Osteoblast (primary cell): ENCODE measurements at regions not wholly inside any gene's neighbourhood (a gene's known extent, or its start where the extent isn't known, plus 50 kb on each side); places are given as distances from the start of the nearest gene placed in this dataset.

ENCODE experiments used
- DNase-seq: peaks from one replicate; pipeline ENCODE4 v3.0.0; 2011; ENCODE audit warnings: low spot score, mixed read lengths; ENCODE audit not compliant: insufficient read length; ENCODE audit errors: missing footprints
- H2AFZ ChIP-seq: 2 replicates; pipeline ENCODE4 v1.6.0; 2011; ENCODE audit warnings: mild to moderate bottlenecking, low read length
- H3K27ac ChIP-seq: 2 replicates; pipeline ENCODE4 v1.5.1; 2011; ENCODE audit warnings: mild to moderate bottlenecking, low read depth, low read length, moderate library complexity
- H3K27me3 ChIP-seq: 2 replicates; pipeline ENCODE4 v1.6.0; 2012; ENCODE audit warnings: mild to moderate bottlenecking, control low read depth, inconsistent platforms, low read length, moderate library complexity; ENCODE audit not compliant: insufficient read depth
- H3K36me3 ChIP-seq: 2 replicates; pipeline ENCODE4 v1.5.1; 2011; ENCODE audit warnings: mild to moderate bottlenecking, low read length, control low read depth, moderate library complexity; ENCODE audit not compliant: insufficient read depth
- H3K4me1 ChIP-seq: 2 replicates; pipeline ENCODE4 v1.5.1; 2011; ENCODE audit warnings: mild to moderate bottlenecking, low read length, control low read depth, moderate library complexity; ENCODE audit not compliant: insufficient read depth
- H3K4me2 ChIP-seq: 2 replicates; pipeline ENCODE4 v1.6.0; 2011; ENCODE audit warnings: mild to moderate bottlenecking, low read length; ENCODE audit not compliant: insufficient read depth
- H3K4me3 ChIP-seq: fragments of 200-600 bp; sonication (generic); 3 replicates; pipeline ENCODE4 v1.5.1; 2012; ENCODE audit warnings: mild to moderate bottlenecking, low read length, inconsistent platforms; ENCODE audit not compliant: insufficient read depth
- H3K79me2 ChIP-seq: 2 replicates; pipeline ENCODE4 v1.6.0; 2012; ENCODE audit warnings: mild to moderate bottlenecking, low read length, control low read depth, inconsistent platforms; ENCODE audit not compliant: insufficient read depth
- H3K9me3 ChIP-seq: 2 replicates; pipeline ENCODE4 v1.5.1; 2011; ENCODE audit warnings: low read depth, low read length, control low read depth
- H4K20me1 ChIP-seq: 2 replicates; pipeline ENCODE4 v1.6.0; 2012; ENCODE audit warnings: mild to moderate bottlenecking, low read length, control low read depth; ENCODE audit not compliant: insufficient read depth
- TF ChIP-seq, protein P1 (sequence below): IDR thresholded peaks from 2 replicates; pipeline ENCODE4 v1.5.1; 2011; ENCODE audit warnings: mild to moderate bottlenecking, low read depth, low read length, moderate library complexity; ENCODE audit errors: extremely low read depth

DNA sequence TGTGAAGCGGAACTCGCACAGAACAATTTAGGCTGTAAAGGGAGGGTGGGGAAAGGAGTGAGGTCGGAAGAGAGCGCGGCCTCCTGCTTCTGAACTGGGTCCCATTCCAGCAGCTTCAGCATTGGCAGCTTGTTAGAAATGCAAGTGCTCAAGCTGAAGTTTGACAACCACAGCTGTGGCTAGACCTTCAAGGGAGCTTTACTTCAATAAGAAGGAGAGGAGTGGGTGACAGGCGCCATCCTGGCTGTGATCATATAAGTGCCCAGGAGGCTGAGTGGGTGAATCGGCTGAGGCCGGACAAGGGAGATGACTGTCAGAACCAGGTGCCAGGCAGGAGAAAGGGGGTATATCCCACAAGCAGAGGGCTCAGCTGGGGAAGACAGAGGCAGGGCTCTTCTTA lies 622.5 kb downstream of the GALR1 start:
- Histone ChIP-seq H3K4me3 (no peak overlapping the region), H4K20me1 (no peaks in the 10 kb centered on the region), H3K4me1 (no peaks in the 10 kb centered on the region), H3K36me3 (no peaks in the 10 kb centered on the region), H3K27ac (no peak overlapping the region), H3K27me3 (no peaks in the 10 kb centered on the region), H3K79me2 (no peaks in the 10 kb centered on the region), H3K9me3 (peaks cover 9% of the 10 kb centered on the region), H2AFZ (no peak overlapping the region), H3K4me2 (no peak overlapping the region)
- no peak for DNase-seq
- TF ChIP-seq, protein P1, sequence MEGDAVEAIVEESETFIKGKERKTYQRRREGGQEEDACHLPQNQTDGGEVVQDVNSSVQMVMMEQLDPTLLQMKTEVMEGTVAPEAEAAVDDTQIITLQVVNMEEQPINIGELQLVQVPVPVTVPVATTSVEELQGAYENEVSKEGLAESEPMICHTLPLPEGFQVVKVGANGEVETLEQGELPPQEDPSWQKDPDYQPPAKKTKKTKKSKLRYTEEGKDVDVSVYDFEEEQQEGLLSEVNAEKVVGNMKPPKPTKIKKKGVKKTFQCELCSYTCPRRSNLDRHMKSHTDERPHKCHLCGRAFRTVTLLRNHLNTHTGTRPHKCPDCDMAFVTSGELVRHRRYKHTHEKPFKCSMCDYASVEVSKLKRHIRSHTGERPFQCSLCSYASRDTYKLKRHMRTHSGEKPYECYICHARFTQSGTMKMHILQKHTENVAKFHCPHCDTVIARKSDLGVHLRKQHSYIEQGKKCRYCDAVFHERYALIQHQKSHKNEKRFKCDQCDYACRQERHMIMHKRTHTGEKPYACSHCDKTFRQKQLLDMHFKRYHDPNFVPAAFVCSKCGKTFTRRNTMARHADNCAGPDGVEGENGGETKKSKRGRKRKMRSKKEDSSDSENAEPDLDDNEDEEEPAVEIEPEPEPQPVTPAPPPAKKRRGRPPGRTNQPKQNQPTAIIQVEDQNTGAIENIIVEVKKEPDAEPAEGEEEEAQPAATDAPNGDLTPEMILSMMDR, result no peak

DNA sequence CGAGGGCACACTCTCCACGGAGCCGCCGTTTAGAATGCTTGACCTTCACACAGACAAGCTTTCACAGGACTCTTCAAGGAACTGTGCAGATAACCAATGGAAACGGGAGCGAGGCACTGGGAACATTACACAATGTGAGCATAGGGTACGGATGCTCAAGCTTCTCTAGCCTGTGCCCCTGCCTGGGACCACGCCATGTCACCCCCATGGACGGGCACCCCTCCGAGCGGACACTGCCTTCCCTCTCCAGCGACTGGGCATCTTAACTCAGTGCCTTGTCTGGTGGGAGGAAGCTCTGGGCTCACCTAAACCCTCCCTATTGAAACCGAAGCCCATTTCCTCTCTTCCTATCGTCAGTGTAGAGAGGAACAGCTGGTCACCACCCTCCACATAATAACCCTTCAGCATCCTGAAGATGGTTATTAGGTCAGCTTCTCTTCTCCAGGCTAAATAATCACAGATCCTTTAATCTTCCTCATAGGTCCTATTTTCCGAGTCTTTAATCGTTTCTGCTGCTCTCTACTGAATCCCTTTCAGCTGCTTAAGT lies 626.7 kb downstream of the GALR1 start:
- no peaks in the 10 kb centered on the region for H3K79me2 ChIP-seq
- TF ChIP-seq, protein P1, result no peak
- H3K27me3 ChIP-seq, result no peaks in the 10 kb centered on the region
- DNase-seq, result no peak
- no peak overlapping the region for H3K4me3 ChIP-seq
- H4K20me1 ChIP-seq, result no peaks in the 10 kb centered on the region
- H3K36me3 ChIP-seq, result no peaks in the 10 kb centered on the region
- no peaks in the 10 kb centered on the region for H3K4me1 ChIP-seq
- no peak overlapping the region for H3K4me2 ChIP-seq
- H3K9me3 ChIP-seq, result peaks cover 8% of the 10 kb centered on the region
- H3K27ac ChIP-seq, result no peak overlapping the region
- no peak overlapping the region for H2AFZ ChIP-seq

DNA sequence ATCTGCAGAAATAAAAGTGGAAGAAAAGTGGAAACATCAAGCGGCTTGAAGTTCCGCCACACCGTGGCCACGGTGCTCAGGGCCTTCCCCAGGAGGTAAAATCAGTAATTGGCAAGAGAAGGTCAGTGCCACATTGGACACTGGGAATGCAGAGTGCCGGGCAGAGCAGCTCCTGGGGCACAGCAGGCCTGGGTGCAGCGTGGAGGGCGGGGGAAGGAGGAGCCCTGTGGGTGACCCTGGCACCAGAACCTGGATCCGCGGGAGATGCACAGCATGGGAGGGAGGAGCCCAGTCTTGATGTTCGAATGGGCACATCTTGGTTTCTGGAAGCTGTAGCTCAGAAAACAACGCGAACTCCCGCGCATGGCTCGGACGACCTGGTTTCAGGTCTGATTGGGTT lies 630.2 kb downstream of the GALR1 start:
- Histone ChIP-seq H3K79me2 (no peaks in the 10 kb centered on the region), H3K27me3 (no peaks in the 10 kb centered on the region), H3K27ac (no peak overlapping the region), H4K20me1 (no peaks in the 10 kb centered on the region), H3K4me1 (no peaks in the 10 kb centered on the region), H3K36me3 (no peaks in the 10 kb centered on the region), H3K4me2 (no peak overlapping the region), H3K9me3 (peaks cover 3% of the 10 kb centered on the region), H3K4me3 (no peak overlapping the region), H2AFZ (no peak overlapping the region)
- no peak for DNase-seq
- TF ChIP-seq, protein P1, result no peak

DNA sequence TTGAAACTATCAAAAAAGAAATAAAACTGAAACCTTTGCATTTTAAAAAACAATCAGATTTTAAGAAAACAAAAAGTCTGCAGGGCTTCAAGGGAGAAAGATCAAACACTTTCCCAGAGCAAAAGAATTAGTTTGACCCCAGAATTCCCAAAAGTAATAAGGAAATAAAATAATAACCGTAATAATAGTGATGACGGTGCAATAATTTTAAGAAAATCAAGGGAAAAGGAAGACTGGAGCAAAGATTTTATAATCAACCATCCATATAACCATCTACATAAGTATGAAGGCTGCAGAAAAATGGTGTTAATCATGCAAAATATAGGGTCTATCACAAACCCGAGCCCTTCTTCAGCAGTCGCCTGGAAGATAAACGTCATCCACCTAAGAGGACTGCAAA lies 634.8 kb downstream of the GALR1 start:
- peaks cover 3% of the 10 kb centered on the region for H3K9me3 ChIP-seq
- no peaks in the 10 kb centered on the region for H3K79me2 ChIP-seq
- TF ChIP-seq, protein P1, result no peak
- no peak for DNase-seq
- H3K4me2 ChIP-seq, result no peak overlapping the region
- H3K27ac ChIP-seq, result no peak overlapping the region
- H4K20me1 ChIP-seq, result no peaks in the 10 kb centered on the region
- no peak overlapping the region for H3K4me3 ChIP-seq
- H2AFZ ChIP-seq, result no peak overlapping the region
- H3K36me3 ChIP-seq, result no peaks in the 10 kb centered on the region
- no peaks in the 10 kb centered on the region for H3K27me3 ChIP-seq
- no peaks in the 10 kb centered on the region for H3K4me1 ChIP-seq
